Panc1 (cell line): ENCODE measurements at regions not wholly inside any gene's neighbourhood (a gene's known extent, or its start where the extent isn't known, plus 50 kb on each side); places are given as distances from the start of the nearest gene placed in this dataset.

Experiments used
- ATAC-seq: fragments of 200-7000 bp; cut with Tn5 transposase; 2 replicates; pipeline ENCODE4 v1.9.1; 2020; ENCODE audit warnings: mild to moderate bottlenecking, moderate library complexity
- BruUV-seq: library from RNA; stranded (reverse); fragments of 400-500 nt; replicated peaks from 2 replicates; lab custom pipeline; 2021; lab: Mats Ljungman, UMichigan
- CTCF ChIA-PET: fragments of 300-600 bp; sonication (Branson Sonifier 250); formaldehyde crosslinking; loops from one replicate; lab custom pipeline; 2022; ENCODE audit warnings: antibody characterized with exemption; lab: Charles Lee
- POLR2A ChIA-PET: fragments of 300-600 bp; sonication (Branson Sonifier 250); formaldehyde crosslinking; loops from one replicate; lab custom pipeline; 2022; ENCODE audit warnings: antibody characterized with exemption; lab: Charles Lee
- DNase-seq: peaks from one replicate; pipeline ENCODE4 v3.0.0-alpha.2; 2010; ENCODE audit warnings: low read depth, low spot score
- H3K27ac ChIP-seq: 2 replicates; pipeline ENCODE4 v1.5.1; 2011; ENCODE audit warnings: mild to moderate bottlenecking, low read length, inconsistent platforms
- H3K27me3 ChIP-seq: fragments of 200-500 bp; sonication (Bioruptor generic); 2 replicates; pipeline ENCODE4 v1.6.0; 2014; ENCODE audit warnings: low read length, inconsistent platforms; ENCODE audit not compliant: control insufficient read depth, insufficient read depth
- H3K36me3 ChIP-seq: fragments of 200-500 bp; sonication (Bioruptor generic); 2 replicates; pipeline ENCODE4 v1.5.1; 2014; ENCODE audit warnings: inconsistent platforms, mild to moderate bottlenecking, low read length, moderate library complexity; ENCODE audit not compliant: control insufficient read depth, insufficient read depth
- H3K4me1 ChIP-seq: 2 replicates; pipeline ENCODE4 v1.5.1; 2011; ENCODE audit warnings: inconsistent platforms, mild to moderate bottlenecking, low read length, moderate library complexity; ENCODE audit not compliant: control insufficient read depth, insufficient read depth
- H3K4me3 ChIP-seq, 2 experiments: 2 replicates each; pipeline ENCODE4 v1.5.1; 2011 to 2012; ENCODE audit warnings: low read depth in 2 of 2, low read length in 2 of 2, mild to moderate bottlenecking in 2 of 2, inconsistent platforms in 1 of 2, moderate library complexity in 1 of 2
- H3K9me3 ChIP-seq: fragments of 200-500 bp; sonication (Bioruptor generic); 2 replicates; pipeline ENCODE4 v1.5.1; 2014; ENCODE audit warnings: low read depth, mild to moderate bottlenecking, inconsistent platforms, low read length, moderate library complexity; ENCODE audit not compliant: control insufficient read depth, insufficient read depth
- CTCF ChIP-seq: fragments of 450-650 bp; IDR thresholded peaks from 2 replicates; pipeline ENCODE4 v1.5.1; 2017; ENCODE audit warnings: mild to moderate bottlenecking
- POLR2AphosphoS5 ChIP-seq: IDR thresholded peaks from 2 replicates; pipeline ENCODE4 v1.6.1; 2012; ENCODE audit warnings: mild to moderate bottlenecking, low read depth, low read length, moderate library complexity
- REST ChIP-seq, 2 experiments: IDR thresholded peaks; 2 replicates each; pipeline ENCODE4 v1.6.1; 2011 to 2012; ENCODE audit warnings: low read depth in 2 of 2, control low read depth in 1 of 2, low read length in 1 of 2, mild to moderate bottlenecking in 1 of 2, moderate library complexity in 1 of 2; ENCODE audit not compliant: insufficient read depth in 1 of 2
- SIN3A ChIP-seq: IDR thresholded peaks from 2 replicates; pipeline ENCODE4 v1.6.1; 2012; ENCODE audit warnings: low read depth, mild to moderate bottlenecking, low read length, moderate library complexity, borderline replicate concordance; ENCODE audit not compliant: insufficient read depth
- TCF7L2 ChIP-seq: IDR thresholded peaks from 2 replicates; pipeline ENCODE4 v1.6.1; 2011; ENCODE audit warnings: mild to moderate bottlenecking, low read depth, low read length, inconsistent platforms
- in situ Hi-C: cut with HindIII; loops from 2 replicates; pipeline ENCODE4 v1.10.0; 2016; ENCODE audit warnings: low sequenced_read_pairs, low pct_unique_long_range_greater_than_20kb
- intact Hi-C: fragments of 100-400 bp; cut with micrococcal nuclease; formaldehyde crosslinking; loops from one replicate; pipeline ENCODE4 v1.10.0; 2022; ENCODE audit not compliant: unreplicated experiment

GRCh38 chr2:67808112-67808511, 254.7 kb downstream of the C1D start:
- no peaks in the 10 kb centered on the region for H3K27me3 ChIP-seq
- TF ChIP-seq TCF7L2, result no peak
- no peak for TF ChIP-seq REST (IDR thresholded peaks at IDR 0.05; ENCODE audit: insufficient read depth in 1 of 2, low read depth in 2 of 2, low read length in 1 of 2)
- TF ChIP-seq CTCF, result no peak
- TF ChIP-seq SIN3A, result no peak
- no peak for TF ChIP-seq POLR2AphosphoS5
- no peaks in the 10 kb centered on the region for H3K36me3 ChIP-seq
- BruUV-seq, result no TSS peak
- ChIA-PET POLR2A (no interaction called here), CTCF (no interaction called here)
- intact Hi-C loops, result no loop called here
- no peak overlapping the region for H3K27ac ChIP-seq
- ATAC-seq (no peak), DNase-seq (no peak)
- no peak overlapping the region for H3K4me3 ChIP-seq
- in situ Hi-C loops, result no loop called here
- H3K4me1 ChIP-seq, result no peaks in the 10 kb centered on the region
- peaks cover 3% of the 10 kb centered on the region; the same call in 1 of the 2 replicates for H3K9me3 ChIP-seq

GRCh38 chr2:67812682-67813081, 250.1 kb downstream of the C1D start:
- CTCF ChIA-PET, result no interaction called here
- DNase-seq (no peak), ATAC-seq (no peak)
- BruUV-seq, result no TSS peak
- no peak for TF ChIP-seq SIN3A
- no peak for TF ChIP-seq TCF7L2
- TF ChIP-seq CTCF, result no peak
- TF ChIP-seq POLR2AphosphoS5, result no peak
- TF ChIP-seq REST (IDR thresholded peaks at IDR 0.05; ENCODE audit: insufficient read depth in 1 of 2, low read depth in 2 of 2, low read length in 1 of 2), result no peak
- H3K4me1 ChIP-seq, result no peaks in the 10 kb centered on the region
- H3K4me3 ChIP-seq, result no peak overlapping the region
- no peak overlapping the region for H3K27ac ChIP-seq
- intact Hi-C loops (no loop called here), in situ Hi-C loops (no loop called here)
- peaks cover 3% of the 10 kb centered on the region; the same call in 1 of the 2 replicates for H3K9me3 ChIP-seq
- H3K27me3 ChIP-seq, result no peaks in the 10 kb centered on the region
- POLR2A ChIA-PET, result no interaction called here
- no peaks in the 10 kb centered on the region for H3K36me3 ChIP-seq
